ENCODE measurements at regions not wholly inside any gene's neighbourhood (a gene's known extent, or its start where the extent isn't known, plus 50 kb on each side); places are given as distances from the start of the nearest gene placed in this dataset.

DNA sequence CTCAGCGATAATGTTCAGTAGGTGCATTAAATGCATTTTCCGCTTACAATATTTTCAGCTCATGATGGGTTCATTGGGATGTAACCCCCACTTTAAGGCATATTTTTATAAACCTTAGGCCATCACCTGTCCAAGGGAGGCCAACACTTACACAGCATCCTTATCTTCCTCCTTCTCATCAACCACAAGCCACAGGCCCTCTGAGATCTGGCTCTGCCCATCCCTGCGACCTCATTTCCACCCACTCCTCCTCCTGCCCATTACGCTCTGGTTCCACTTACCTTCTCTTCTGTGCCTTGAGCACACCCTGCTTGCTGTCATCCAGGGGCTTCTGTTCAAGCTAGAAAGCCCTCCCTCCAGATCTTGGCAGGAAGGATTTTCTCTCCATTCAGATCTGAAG is 93.2 kb downstream of the EGLN3 start:
- no peak for TF ChIP-seq POLR2A (IDR thresholded peaks at IDR 0.05; ENCODE audit: low read length)
- TF ChIP-seq POLR2AphosphoS2 (conservative IDR thresholded peaks at IDR 0.05; ENCODE audit: low read length) = no peak
- TF ChIP-seq CTCF (IDR thresholded peaks at IDR 0.05) = no peak

All from A549 (cell line).